Loucy (cell line): ENCODE measurements at regions not wholly inside any gene's neighbourhood (a gene's known extent, or its start where the extent isn't known, plus 50 kb on each side); places are given as distances from the start of the nearest gene placed in this dataset.
"Not testable (repeated sequence)": the region's sequence is repeated elsewhere in the genome, so short reads cannot be mapped to it uniquely, and the experiment has no call there.

Experiments used
- H2AFZ ChIP-seq: fragments of 200-600 bp; sonication (generic); 2 replicates; pipeline ENCODE4 v1.6.0; 2016; ENCODE audit warnings: antibody characterized with exemption, mild to moderate bottlenecking, low read length, moderate library complexity
- H3F3A ChIP-seq: fragments of 200-600 bp; 2 replicates; pipeline ENCODE4 v1.6.0; 2016; ENCODE audit warnings: antibody characterized with exemption, low read depth, mild to moderate bottlenecking
- H3K27me3 ChIP-seq: fragments of 200-600 bp; sonication (generic); 2 replicates; pipeline ENCODE4 v1.6.1; 2014; ENCODE audit warnings: low read length, mild to moderate bottlenecking; ENCODE audit not compliant: insufficient read depth, poor library complexity, severe bottlenecking
- H3K36me3 ChIP-seq: fragments of 200-600 bp; sonication (generic); 2 replicates; pipeline ENCODE4 v1.6.1; 2016; ENCODE audit warnings: low read length; ENCODE audit not compliant: insufficient read depth
- H3K4me1 ChIP-seq: fragments of 200-600 bp; sonication (generic); 2 replicates; pipeline ENCODE4 v1.5.1; 2014; ENCODE audit warnings: low read length, mild to moderate bottlenecking; ENCODE audit not compliant: insufficient read depth, poor library complexity, severe bottlenecking
- H3K4me2 ChIP-seq: fragments of 200-600 bp; sonication (generic); 2 replicates; pipeline ENCODE4 v1.6.0; 2014; ENCODE audit warnings: antibody characterized with exemption, low read length, low read depth, mild to moderate bottlenecking; ENCODE audit not compliant: poor library complexity, severe bottlenecking
- H3K4me3 ChIP-seq: fragments of 200-600 bp; sonication (generic); 2 replicates; pipeline ENCODE4 v1.5.1; 2014; ENCODE audit warnings: low read length, mild to moderate bottlenecking, mixed read lengths; ENCODE audit not compliant: poor library complexity, severe bottlenecking
- H3K79me2 ChIP-seq: fragments of 200-600 bp; sonication (generic); 2 replicates; pipeline ENCODE4 v1.6.1; 2014; ENCODE audit warnings: low read length; ENCODE audit not compliant: insufficient read depth
- H3K9ac ChIP-seq: fragments of 200-600 bp; sonication (generic); 2 replicates; pipeline ENCODE4 v1.6.0; 2014; ENCODE audit warnings: mild to moderate bottlenecking, low read depth, low read length, moderate library complexity; ENCODE audit not compliant: poor library complexity, severe bottlenecking
- H3K9me2 ChIP-seq: fragments of 200-600 bp; sonication (generic); replicated peaks from 2 replicates; pipeline ENCODE4 v1.6.1; 2016; ENCODE audit warnings: low read depth, low read length, mixed read lengths
- H3K9me3 ChIP-seq: fragments of 200-600 bp; sonication (generic); 2 replicates; pipeline ENCODE4 v1.6.1; 2014; ENCODE audit warnings: mild to moderate bottlenecking, antibody characterized with exemption, low read length, low read depth; ENCODE audit not compliant: insufficient read depth
- H4K20me1 ChIP-seq: fragments of 200-600 bp; sonication (generic); 2 replicates; pipeline ENCODE4 v1.6.0; 2014; ENCODE audit warnings: antibody characterized with exemption, low read length, mild to moderate bottlenecking; ENCODE audit not compliant: insufficient read depth, poor library complexity, severe bottlenecking
- EZH2phosphoT487 ChIP-seq: fragments of 200-600 bp; IDR thresholded peaks from 2 replicates; pipeline ENCODE4 v1.6.1; 2018; ENCODE audit warnings: antibody characterized with exemption, mild to moderate bottlenecking, moderate library complexity, borderline replicate concordance
- TF ChIP-seq, protein P1 (sequence below): fragments of 200-600 bp; sonication (generic); conservative IDR thresholded peaks from 2 replicates; pipeline ENCODE4 v1.5.1; 2014; ENCODE audit warnings: mild to moderate bottlenecking, antibody characterized with exemption, low read length

DNA sequence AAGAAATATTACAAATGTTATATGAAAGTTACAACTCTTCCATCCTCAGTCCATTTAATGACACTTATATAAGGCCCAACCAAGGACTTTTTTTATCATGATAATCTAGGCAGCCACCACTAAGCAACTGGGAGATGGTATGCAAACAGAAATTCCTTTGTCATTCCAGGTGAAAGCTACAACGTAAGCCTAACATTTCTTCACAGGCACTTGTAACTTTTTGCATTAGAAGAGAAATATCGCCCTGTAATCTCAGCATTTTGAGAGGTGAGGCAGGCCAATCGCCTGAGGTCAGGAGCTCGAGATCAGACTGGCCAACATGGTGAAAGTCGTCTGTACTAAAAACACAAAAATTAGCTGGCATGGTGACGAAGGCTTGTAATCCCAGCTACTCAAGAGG is 581.2 kb upstream of the SLC8A1 start:
- Histone ChIP-seq H3K9ac (no peak overlapping the region), H3K4me3 (no peak overlapping the region), H3K27me3 (no peaks in the 10 kb centered on the region), H3K79me2 (no peaks in the 10 kb centered on the region), H2AFZ (no peak overlapping the region), H3K4me2 (no peak overlapping the region), H3K36me3 (no peaks in the 10 kb centered on the region), H3K9me2 (no peaks in the 10 kb centered on the region), H3K9me3 (no peaks in the 10 kb centered on the region), H3K4me1 (no peaks in the 10 kb centered on the region), H3F3A (no peaks in the 10 kb centered on the region), H4K20me1 (no peaks in the 10 kb centered on the region)
- no peak for TF ChIP-seq EZH2phosphoT487
- TF ChIP-seq, protein P1, sequence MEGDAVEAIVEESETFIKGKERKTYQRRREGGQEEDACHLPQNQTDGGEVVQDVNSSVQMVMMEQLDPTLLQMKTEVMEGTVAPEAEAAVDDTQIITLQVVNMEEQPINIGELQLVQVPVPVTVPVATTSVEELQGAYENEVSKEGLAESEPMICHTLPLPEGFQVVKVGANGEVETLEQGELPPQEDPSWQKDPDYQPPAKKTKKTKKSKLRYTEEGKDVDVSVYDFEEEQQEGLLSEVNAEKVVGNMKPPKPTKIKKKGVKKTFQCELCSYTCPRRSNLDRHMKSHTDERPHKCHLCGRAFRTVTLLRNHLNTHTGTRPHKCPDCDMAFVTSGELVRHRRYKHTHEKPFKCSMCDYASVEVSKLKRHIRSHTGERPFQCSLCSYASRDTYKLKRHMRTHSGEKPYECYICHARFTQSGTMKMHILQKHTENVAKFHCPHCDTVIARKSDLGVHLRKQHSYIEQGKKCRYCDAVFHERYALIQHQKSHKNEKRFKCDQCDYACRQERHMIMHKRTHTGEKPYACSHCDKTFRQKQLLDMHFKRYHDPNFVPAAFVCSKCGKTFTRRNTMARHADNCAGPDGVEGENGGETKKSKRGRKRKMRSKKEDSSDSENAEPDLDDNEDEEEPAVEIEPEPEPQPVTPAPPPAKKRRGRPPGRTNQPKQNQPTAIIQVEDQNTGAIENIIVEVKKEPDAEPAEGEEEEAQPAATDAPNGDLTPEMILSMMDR, result no peak

GRCh38 chr2:41038408-41038807 is 586.5 kb upstream of the SLC8A1 start:
- H3K9me2 ChIP-seq, result no peaks in the 10 kb centered on the region
- TF ChIP-seq, protein P1, result no peak
- no peak for TF ChIP-seq EZH2phosphoT487

GRCh38 chr2:41039750-41040149 is 587.9 kb upstream of the SLC8A1 start:
- H3K4me2 ChIP-seq, H2AFZ ChIP-seq, H3K9me2 ChIP-seq, H3K9ac ChIP-seq, H3K9me3 ChIP-seq, H3K27me3 ChIP-seq, H3K79me2 ChIP-seq, H3F3A ChIP-seq, H3K4me1 ChIP-seq, H3K4me3 ChIP-seq, H4K20me1 ChIP-seq, H3K36me3 ChIP-seq: not testable (repeated sequence)

More at GRCh38 chr2:41038408-41038807, 586.5 kb upstream of the SLC8A1 start:
- Histone ChIP-seq H3F3A (no peaks in the 10 kb centered on the region), H3K9me3 (no peaks in the 10 kb centered on the region), H4K20me1 (no peaks in the 10 kb centered on the region), H3K36me3 (no peaks in the 10 kb centered on the region), H2AFZ (no peak overlapping the region), H3K27me3 (no peaks in the 10 kb centered on the region), H3K4me2 (no peak overlapping the region), H3K79me2 (no peaks in the 10 kb centered on the region), H3K4me1 (no peaks in the 10 kb centered on the region), H3K9ac (no peak overlapping the region), H3K4me3 (no peak overlapping the region)

DNA sequence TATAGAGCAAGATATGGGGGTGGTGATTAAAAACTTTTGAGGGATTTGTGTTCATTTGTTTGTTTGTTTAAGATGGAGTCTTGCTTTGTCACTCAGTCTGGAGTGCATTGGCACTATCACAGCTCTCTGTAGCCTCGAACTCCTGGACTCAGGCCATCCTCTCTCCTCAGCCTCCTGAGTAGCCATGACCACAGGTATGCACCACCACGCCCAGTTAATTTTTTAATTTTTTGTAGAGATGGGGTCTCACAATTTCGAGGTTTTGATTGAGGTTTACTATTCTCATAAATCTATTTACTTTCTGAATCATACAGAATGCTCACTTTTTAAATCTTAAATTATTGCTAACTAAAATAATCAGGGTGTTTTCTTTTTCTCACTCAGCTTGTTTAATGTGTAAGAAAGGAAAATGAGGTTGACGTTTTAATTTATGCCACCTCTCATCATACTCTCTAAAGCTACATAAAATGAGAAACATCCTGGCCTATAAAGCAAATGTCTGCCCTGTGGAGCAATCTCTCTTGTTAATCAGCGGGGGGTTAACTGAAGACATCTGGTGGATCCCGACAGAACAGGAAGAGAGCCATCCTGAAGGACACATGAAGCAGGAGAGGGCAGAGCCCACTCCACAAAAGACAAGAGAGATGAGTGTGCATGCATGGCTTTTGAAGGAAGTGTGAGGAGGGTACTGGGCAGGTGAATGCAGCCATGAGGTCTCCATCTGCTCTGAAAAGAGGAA is 589.1 kb upstream of the SLC8A1 start:
- Histone ChIP-seq H3F3A (no peaks in the 10 kb centered on the region), H3K4me2 (no peak overlapping the region), H2AFZ (no peak overlapping the region), H3K79me2 (no peaks in the 10 kb centered on the region), H4K20me1 (no peaks in the 10 kb centered on the region), H3K4me3 (no peak overlapping the region), H3K9me2 (no peaks in the 10 kb centered on the region), H3K4me1 (no peaks in the 10 kb centered on the region), H3K9ac (no peak overlapping the region), H3K9me3 (no peaks in the 10 kb centered on the region), H3K27me3 (no peaks in the 10 kb centered on the region), H3K36me3 (no peaks in the 10 kb centered on the region)
- no peak for TF ChIP-seq EZH2phosphoT487
- TF ChIP-seq, protein P1, result no peak
